GM12878 (cell line): ENCODE measurements at regions not wholly inside any gene's neighbourhood (a gene's known extent, or its start where the extent isn't known, plus 50 kb on each side); places are given as distances from the start of the nearest gene placed in this dataset.

ENCODE experiments used
- ATAC-seq: fragments of 200-7000 bp; cut with Tn5 transposase; 3 replicates; pipeline ENCODE4 v1.9.1; 2020; ENCODE audit warnings: mild to moderate bottlenecking, moderate library complexity
- BruUV-seq: library from RNA; stranded (reverse); fragments of 400-500 nt; replicated peaks from 2 replicates; lab custom pipeline; 2021; lab: Mats Ljungman, UMichigan
- CTCF ChIA-PET: fragments of 300-600 bp; sonication (Branson Sonifier 250); formaldehyde crosslinking; extraction: SDS; loops from one replicate; lab custom pipeline; 2021; ENCODE audit warnings: inconsistent platforms; lab: Yijun Ruan, JAX
- POLR2A ChIA-PET: fragments of 350-600 bp; formaldehyde crosslinking; extraction: SDS; loops from one replicate; lab custom pipeline; 2021; ENCODE audit warnings: inconsistent platforms; lab: Charles Lee
- RAD21 ChIA-PET: fragments of 300-600 bp; sonication (Branson Sonifier 250); formaldehyde crosslinking; loops from one replicate; lab custom pipeline; 2023; ENCODE audit warnings: antibody characterized with exemption; ENCODE audit not compliant: unreplicated experiment; lab: Charles Lee
- SMC1A ChIA-PET: fragments of 300-600 bp; sonication (Branson Sonifier 250); formaldehyde crosslinking; loops from one replicate; lab custom pipeline; 2023; ENCODE audit not compliant: unreplicated experiment, uncharacterized antibody; lab: Charles Lee
- DNase-seq: peaks from one replicate; pipeline ENCODE4 v3.0.0-alpha.2; 2011; ENCODE audit warnings: low read depth, low spot score
- FAIRE-seq: peaks from 3 replicates; lab custom pipeline; 2011; peaks lifted over from hg19 to GRCh38; lab: Jason Lieb, UNC
- H2AFZ ChIP-seq: 2 replicates; pipeline ENCODE4 v1.6.0; 2011; ENCODE audit warnings: low read depth, low read length, control low read depth; ENCODE audit not compliant: control insufficient read depth
- H3K27ac ChIP-seq: 2 replicates; pipeline ENCODE4 v1.5.1; 2011; ENCODE audit warnings: control low read depth; ENCODE audit not compliant: control insufficient read depth, insufficient read depth
- H3K27me3 ChIP-seq, 2 experiments: replicated peaks in 1 of 2; 2 replicates each; pipeline versions ENCODE4 v1.6.0 to v1.6.1; 2011; ENCODE audit warnings: low read length in 1 of 2; ENCODE audit not compliant: control insufficient read depth in 2 of 2, insufficient read depth in 2 of 2
- H3K36me3 ChIP-seq, 2 experiments: 2 replicates each; pipeline ENCODE4 v1.5.1; 2011; ENCODE audit warnings: low read length in 1 of 2; ENCODE audit not compliant: control insufficient read depth in 2 of 2, insufficient read depth in 2 of 2
- H3K4me1 ChIP-seq: 2 replicates; pipeline ENCODE4 v1.6.1; 2011; ENCODE audit warnings: mild to moderate bottlenecking, low read length, moderate library complexity, mixed read lengths; ENCODE audit not compliant: control insufficient read depth, insufficient read depth
- H3K4me2 ChIP-seq: 2 replicates; pipeline ENCODE4 v1.6.0; 2011; ENCODE audit warnings: control low read depth; ENCODE audit not compliant: control insufficient read depth, insufficient read depth
- H3K4me3 ChIP-seq: fragments of 200-600 bp; sonication (generic); 2 replicates; pipeline ENCODE4 v1.5.1; 2016
- H3K79me2 ChIP-seq: 2 replicates; pipeline ENCODE4 v1.6.0; 2011; ENCODE audit warnings: low read length; ENCODE audit not compliant: control insufficient read depth, insufficient read depth
- H3K9ac ChIP-seq: 2 replicates; pipeline ENCODE4 v1.8.0; 2011; ENCODE audit warnings: low read length, control low read depth, mixed read lengths; ENCODE audit not compliant: control insufficient read depth, insufficient read depth
- H3K9me3 ChIP-seq: replicated peaks from 3 replicates; pipeline ENCODE4 v1.5.1; 2011; ENCODE audit warnings: mild to moderate bottlenecking, low read length; ENCODE audit not compliant: control insufficient read depth, insufficient read depth
- H4K20me1 ChIP-seq: 2 replicates; pipeline ENCODE4 v1.6.0; 2011; ENCODE audit not compliant: control insufficient read depth, insufficient read depth
- BACH1 ChIP-seq: fragments of 450-650 bp; IDR thresholded peaks from 2 replicates; pipeline ENCODE4 v1.6.1; 2017; ENCODE audit warnings: mild to moderate bottlenecking, borderline replicate concordance
- DPF2 ChIP-seq: fragments of 450-650 bp; IDR thresholded peaks from 2 replicates; pipeline ENCODE4 v1.6.1; 2017; ENCODE audit warnings: mild to moderate bottlenecking
- E4F1 ChIP-seq: fragments of 450-650 bp; IDR thresholded peaks from 2 replicates; pipeline ENCODE4 v1.6.1; 2018; ENCODE audit warnings: borderline replicate concordance, mild to moderate bottlenecking; ENCODE audit not compliant: partially characterized antibody
- PKNOX1 ChIP-seq: fragments of 450-650 bp; IDR thresholded peaks from 2 replicates; pipeline ENCODE4 v1.6.1; 2016; ENCODE audit warnings: mild to moderate bottlenecking
- POLR2AphosphoS2 ChIP-seq: IDR thresholded peaks from 2 replicates; pipeline ENCODE4 v1.6.1; 2011; ENCODE audit warnings: low read depth, mild to moderate bottlenecking, low read length, improper control_type of control experiment, moderate library complexity
- RBBP5 ChIP-seq: fragments of 200-600 bp; sonication (generic); conservative IDR thresholded peaks from 2 replicates; pipeline ENCODE4 v1.6.1; 2016
- SREBF2 ChIP-seq: IDR thresholded peaks from 2 replicates; pipeline ENCODE4 v1.6.1; 2012; ENCODE audit warnings: mild to moderate bottlenecking, low read length
- ZBTB33 ChIP-seq: fragments of 450-650 bp; IDR thresholded peaks from 2 replicates; pipeline ENCODE4 v1.6.1; 2017; ENCODE audit warnings: mild to moderate bottlenecking
- ZNF217 ChIP-seq: fragments of 450-650 bp; IDR thresholded peaks from 2 replicates; pipeline ENCODE4 v1.6.1; 2017; ENCODE audit warnings: antibody characterized with exemption, mild to moderate bottlenecking
- whole genome bisulfite sequencing: methylation state at CpG from one replicate; pipeline ENCODE4 v1.1.6; 2016; ENCODE audit warnings: low lambda C conversion rate; ENCODE audit not compliant: insufficient replicate concordance, insufficient coverage; ENCODE audit errors: missing lambda C conversion rate; 5-methylcytosine and 5-hydroxymethylcytosine counted together
- in situ Hi-C: fragments of 300-500 bp; cut with MboI; formaldehyde crosslinking; loops from 9 replicates; pipeline ENCODE4 v1.14.3; 2018; ENCODE audit warnings: mixed read lengths
- intact Hi-C: fragments of 100-400 bp; cut with micrococcal nuclease; formaldehyde crosslinking; loops from one replicate; pipeline ENCODE4 v1.14.2; 2022; ENCODE audit not compliant: unreplicated experiment

GRCh38 chr5:121087560-121087959, 623.5 kb downstream of the PRR16 start:
- Histone ChIP-seq H3K79me2 (no peaks in the 10 kb centered on the region), H3K36me3 (no peaks in the 10 kb centered on the region), H3K9ac (no peak overlapping the region), H3K27ac (no peak overlapping the region), H3K9me3 (no peaks in the 10 kb centered on the region), H3K4me3 (no peak overlapping the region), H2AFZ (no peak overlapping the region), H3K4me2 (no peak overlapping the region), H4K20me1 (no peaks in the 10 kb centered on the region), H3K4me1 (no peaks in the 10 kb centered on the region), H3K27me3 (no peaks in the 10 kb centered on the region)
- no TSS peak for BruUV-seq
- ATAC-seq: no peak
- in situ Hi-C loops (no loop called here), intact Hi-C loops (no loop called here)
- SMC1A ChIA-PET: no interaction called here
- no peak for FAIRE-seq
- POLR2A ChIA-PET: no interaction called here
- TF ChIP-seq PKNOX1: no peak
- no peak for TF ChIP-seq ZBTB33
- TF ChIP-seq E4F1: no peak
- TF ChIP-seq RBBP5: no peak
- no peak for TF ChIP-seq SREBF2
- no peak for TF ChIP-seq POLR2AphosphoS2
- TF ChIP-seq BACH1: no peak
- TF ChIP-seq ZNF217: no peak
- no peak for TF ChIP-seq DPF2
- WGBS: 16% methylated on average over 3 of the region's 3 CpGs
- CTCF ChIA-PET: no interaction called here
- RAD21 ChIA-PET: no interaction called here
- no peak for DNase-seq
